ENCODE measurements at regions not wholly inside any gene's neighbourhood (a gene's known extent, or its start where the extent isn't known, plus 50 kb on each side); places are given as distances from the start of the nearest gene placed in this dataset.

DNA sequence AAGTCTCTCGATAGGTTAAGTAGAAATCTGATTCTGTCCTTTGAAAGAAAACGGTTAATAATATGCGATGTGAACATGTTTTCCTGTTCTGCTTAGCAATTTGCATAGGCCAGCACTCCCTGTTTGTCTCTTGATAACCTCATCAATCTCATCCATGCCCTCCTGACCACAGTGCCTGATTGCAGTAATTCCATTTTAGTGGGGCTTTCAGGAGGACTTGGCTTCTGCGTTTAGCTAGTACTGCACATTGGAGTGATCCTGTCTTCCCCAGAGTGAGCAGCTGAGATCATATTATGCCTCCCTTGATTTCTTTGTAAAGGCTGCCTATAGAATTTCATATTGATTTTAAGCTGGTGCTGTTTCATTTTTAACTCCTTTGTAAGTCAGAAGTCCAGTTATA, 335.9 kb upstream of the ISL1 start:
- TF ChIP-seq POLR2AphosphoS5 (IDR thresholded peaks at IDR 0.05) (no peak), EP300 (IDR thresholded peaks at IDR 0.05) (no peak), POLR2A (IDR thresholded peaks at IDR 0.05) (no peak)
- TF ChIP-seq, protein P1, sequence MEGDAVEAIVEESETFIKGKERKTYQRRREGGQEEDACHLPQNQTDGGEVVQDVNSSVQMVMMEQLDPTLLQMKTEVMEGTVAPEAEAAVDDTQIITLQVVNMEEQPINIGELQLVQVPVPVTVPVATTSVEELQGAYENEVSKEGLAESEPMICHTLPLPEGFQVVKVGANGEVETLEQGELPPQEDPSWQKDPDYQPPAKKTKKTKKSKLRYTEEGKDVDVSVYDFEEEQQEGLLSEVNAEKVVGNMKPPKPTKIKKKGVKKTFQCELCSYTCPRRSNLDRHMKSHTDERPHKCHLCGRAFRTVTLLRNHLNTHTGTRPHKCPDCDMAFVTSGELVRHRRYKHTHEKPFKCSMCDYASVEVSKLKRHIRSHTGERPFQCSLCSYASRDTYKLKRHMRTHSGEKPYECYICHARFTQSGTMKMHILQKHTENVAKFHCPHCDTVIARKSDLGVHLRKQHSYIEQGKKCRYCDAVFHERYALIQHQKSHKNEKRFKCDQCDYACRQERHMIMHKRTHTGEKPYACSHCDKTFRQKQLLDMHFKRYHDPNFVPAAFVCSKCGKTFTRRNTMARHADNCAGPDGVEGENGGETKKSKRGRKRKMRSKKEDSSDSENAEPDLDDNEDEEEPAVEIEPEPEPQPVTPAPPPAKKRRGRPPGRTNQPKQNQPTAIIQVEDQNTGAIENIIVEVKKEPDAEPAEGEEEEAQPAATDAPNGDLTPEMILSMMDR (IDR thresholded peaks at IDR 0.05) = no peak
